ENCODE measurements at regions not wholly inside any gene's neighbourhood (a gene's known extent, or its start where the extent isn't known, plus 50 kb on each side); places are given as distances from the start of the nearest gene placed in this dataset.

GRCh38 chr14:76647697-76648298, 113.5 kb upstream of the VASH1 start:
- Histone ChIP-seq H3K4me1 (no peaks in the 10 kb centered on the region), H3K27me3 (peaks cover 0 to 15% (median 4%) of the 10 kb centered on the region in 3 donors), H3K36me3 (no peaks in the 10 kb centered on the region), H3K4me3 (no peak overlapping the region), H3K27ac (no peak overlapping the region), H3K9me3 (no peaks in the 10 kb centered on the region)
- intact Hi-C loops (cut with DNase I; ENCODE audit: low total_unique reads) = no loop called here
- TF ChIP-seq EP300 (IDR thresholded peaks at IDR 0.05) = no peak
- no peak for TF ChIP-seq POLR2A (IDR thresholded peaks at IDR 0.05)
- TF ChIP-seq CTCF (IDR thresholded peaks at IDR 0.05) = peak in 5 of 7 experiments; percentile 15 to 64 (median 55)
- DNase-seq = peak in 1 of 2 donors; percentile 74
- 79 to 81% (median 80%) methylated on average over 7 of the region's 7 CpGs for WGBS, 5 donors

- no peak for DNase-seq
- Histone ChIP-seq H3K4me1 (no peaks in the 10 kb centered on the region), H3K36me3 (no peaks in the 10 kb centered on the region), H3K4me3 (no peak overlapping the region), H3K27ac (no peak overlapping the region), H3K27me3 (no peaks in the 10 kb centered on the region), H3K9me3 (no peaks in the 10 kb centered on the region)
- intact Hi-C loops (cut with DNase I; ENCODE audit: low total_unique reads) = no loop called here
- 49 to 61% (median 55%) methylated on average over 3 of the region's 3 CpGs for WGBS, 5 donors
- TF ChIP-seq POLR2AphosphoS5 (IDR thresholded peaks at IDR 0.05) (no peak), CTCF (IDR thresholded peaks at IDR 0.05) (no peak), POLR2A (IDR thresholded peaks at IDR 0.05) (no peak), EP300 (IDR thresholded peaks at IDR 0.05) (no peak)
Observed at GRCh38 chr14:76651410-76652055, 109.7 kb upstream of the VASH1 start.

- WGBS, 5 donors = 27 to 46% (median 34%) methylated on average over 8 of the region's 8 CpGs
- Histone ChIP-seq H3K9me3 (peaks cover 0 to 16% (median 15%) of the 10 kb centered on the region in 4 donors), H3K4me3 (no peak overlapping the region), H3K4me1 (no peaks in the 10 kb centered on the region), H3K27ac (no peak overlapping the region), H3K27me3 (peaks cover 0 to 4% (median 0%) of the 10 kb centered on the region in 3 donors), H3K36me3 (no peaks in the 10 kb centered on the region)
- intact Hi-C loops (cut with DNase I; ENCODE audit: low total_unique reads) = no loop called here
- no peak for DNase-seq
- TF ChIP-seq POLR2AphosphoS5 (IDR thresholded peaks at IDR 0.05) (no peak), EP300 (IDR thresholded peaks at IDR 0.05) (no peak), POLR2A (IDR thresholded peaks at IDR 0.05) (no peak), CTCF (IDR thresholded peaks at IDR 0.05) (no peak)
Observed at GRCh38 chr14:76653875-76654572, 107.2 kb upstream of the VASH1 start.

- WGBS, 5 donors = 43 to 61% (median 49%) methylated on average over 10 of the region's 10 CpGs
- H3K27ac ChIP-seq = no peak overlapping the region
- H3K27me3 ChIP-seq = peaks cover 0 to 6% (median 0%) of the 10 kb centered on the region in 3 donors
- TF ChIP-seq POLR2A (IDR thresholded peaks at IDR 0.05) = no peak
- no peak for TF ChIP-seq CTCF (IDR thresholded peaks at IDR 0.05)
- no peak for TF ChIP-seq EP300 (IDR thresholded peaks at IDR 0.05)
- no peak for TF ChIP-seq POLR2AphosphoS5 (IDR thresholded peaks at IDR 0.05)
- no peaks in the 10 kb centered on the region for H3K4me1 ChIP-seq
- DNase-seq = peak in 1 of 2 donors; percentile 35
- H3K9me3 ChIP-seq = peaks cover 0 to 21% (median 18%) of the 10 kb centered on the region in 4 donors
- intact Hi-C loops (cut with DNase I; ENCODE audit: low total_unique reads) = no loop called here
- no peak overlapping the region for H3K4me3 ChIP-seq
- no peaks in the 10 kb centered on the region for H3K36me3 ChIP-seq
Observed at GRCh38 chr14:76654573-76655108, 106.6 kb upstream of the VASH1 start.
